ENCODE measurements at regions not wholly inside any gene's neighbourhood (a gene's known extent, or its start where the extent isn't known, plus 50 kb on each side); places are given as distances from the start of the nearest gene placed in this dataset.
"Not testable (repeated sequence)": the region's sequence is repeated elsewhere in the genome, so short reads cannot be mapped to it uniquely, and the experiment has no call there.

DNA sequence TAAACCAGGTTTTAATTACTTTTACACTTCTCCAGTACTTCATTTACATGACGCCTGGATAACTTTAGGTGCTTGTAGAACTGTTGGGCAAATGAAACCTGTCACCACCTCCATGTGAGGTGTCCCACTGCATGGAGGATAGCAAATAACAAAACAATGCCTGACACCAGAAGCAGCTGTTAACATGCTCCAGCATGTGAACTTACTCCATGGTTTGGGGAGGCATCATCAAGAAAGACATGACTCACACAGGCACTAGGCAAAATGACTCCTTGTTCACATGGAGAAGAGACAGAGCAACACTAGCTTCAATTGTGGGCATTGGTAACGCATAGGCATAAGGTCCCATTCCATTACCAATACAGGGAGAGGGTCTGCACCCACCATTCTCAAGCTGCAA, 198.1 kb upstream of the F9 start:
- no peak for TF ChIP-seq TARDBP (IDR thresholded peaks at IDR 0.05)
- TF ChIP-seq FOXK2 (IDR thresholded peaks at IDR 0.05), result no peak
- TF ChIP-seq SUZ12 (IDR thresholded peaks at IDR 0.05), result no peak
- no peak for TF ChIP-seq L3MBTL2 (conservative IDR thresholded peaks at IDR 0.05)
- no peak for TF ChIP-seq NFRKB (IDR thresholded peaks at IDR 0.05)
- ChIA-PET CTCF (no interaction called here), POLR2A (no interaction called here)
- DNase-seq (ENCODE audit: extremely low spot score), result no peak

GRCh38 chrX:139327355-139327754, 203.2 kb upstream of the F9 start:
- no peak for TF ChIP-seq FOXK2 (IDR thresholded peaks at IDR 0.05)
- TF ChIP-seq ZNF384 (IDR thresholded peaks at IDR 0.05), result no peak
- TF ChIP-seq FOXM1 (IDR thresholded peaks at IDR 0.05; ENCODE audit: borderline replicate concordance), result no peak
- POLR2A ChIA-PET, result no interaction called here
- CTCF ChIA-PET, result no interaction called here
- no peak for DNase-seq (ENCODE audit: extremely low spot score)

DNA sequence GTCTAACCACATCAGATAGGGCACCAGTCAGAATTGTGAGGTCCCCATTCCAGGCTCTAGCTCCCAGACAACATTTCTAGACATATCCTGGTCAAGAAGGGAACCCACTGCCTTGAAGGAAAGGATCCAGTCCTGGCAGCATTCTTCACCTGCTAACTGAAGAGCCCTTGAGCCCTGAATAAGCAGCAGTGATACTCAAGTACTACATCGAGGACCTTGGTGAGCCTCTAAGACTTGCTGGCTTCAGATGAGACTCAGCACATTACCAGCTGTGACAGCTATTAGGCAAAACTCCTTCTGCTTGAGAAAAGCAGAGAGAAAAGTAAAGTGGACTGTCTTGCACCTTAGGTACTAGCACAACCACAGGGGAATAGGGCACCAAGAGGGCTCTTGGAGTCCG, 205.8 kb upstream of the F9 start:
- ChIA-PET POLR2A (no interaction called here), CTCF (no interaction called here)
- TF ChIP-seq ELF4 (IDR thresholded peaks at IDR 0.05), result no peak
- TF ChIP-seq SP1 (IDR thresholded peaks at IDR 0.05), result no peak
- TF ChIP-seq HDGF (IDR thresholded peaks at IDR 0.05; ENCODE audit: borderline replicate concordance), result no peak
- TF ChIP-seq FOXM1 (IDR thresholded peaks at IDR 0.05; ENCODE audit: borderline replicate concordance), result no peak
- TF ChIP-seq, protein P1, sequence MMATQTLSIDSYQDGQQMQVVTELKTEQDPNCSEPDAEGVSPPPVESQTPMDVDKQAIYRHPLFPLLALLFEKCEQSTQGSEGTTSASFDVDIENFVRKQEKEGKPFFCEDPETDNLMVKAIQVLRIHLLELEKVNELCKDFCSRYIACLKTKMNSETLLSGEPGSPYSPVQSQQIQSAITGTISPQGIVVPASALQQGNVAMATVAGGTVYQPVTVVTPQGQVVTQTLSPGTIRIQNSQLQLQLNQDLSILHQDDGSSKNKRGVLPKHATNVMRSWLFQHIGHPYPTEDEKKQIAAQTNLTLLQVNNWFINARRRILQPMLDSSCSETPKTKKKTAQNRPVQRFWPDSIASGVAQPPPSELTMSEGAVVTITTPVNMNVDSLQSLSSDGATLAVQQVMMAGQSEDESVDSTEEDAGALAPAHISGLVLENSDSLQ (IDR thresholded peaks at IDR 0.05), result no peak
- TF ChIP-seq SUZ12 (IDR thresholded peaks at IDR 0.05), result no peak
- no peak for TF ChIP-seq L3MBTL2 (conservative IDR thresholded peaks at IDR 0.05)
- TF ChIP-seq CTBP1 (IDR thresholded peaks at IDR 0.05; ENCODE audit: borderline replicate concordance), result no peak
- no peak for TF ChIP-seq BHLHE40 (IDR thresholded peaks at IDR 0.05; ENCODE audit: borderline replicate concordance)
- no peak for TF ChIP-seq ARNT (IDR thresholded peaks at IDR 0.05)
- no peak for TF ChIP-seq ZNF384 (IDR thresholded peaks at IDR 0.05)
- TF ChIP-seq TARDBP (IDR thresholded peaks at IDR 0.05), result no peak
- no peak for TF ChIP-seq NFRKB (IDR thresholded peaks at IDR 0.05)
- no peak for TF ChIP-seq FOXA1 (IDR thresholded peaks at IDR 0.05)
- TF ChIP-seq FOXK2 (IDR thresholded peaks at IDR 0.05), result no peak
- no peak for DNase-seq (ENCODE audit: extremely low spot score)

DNA sequence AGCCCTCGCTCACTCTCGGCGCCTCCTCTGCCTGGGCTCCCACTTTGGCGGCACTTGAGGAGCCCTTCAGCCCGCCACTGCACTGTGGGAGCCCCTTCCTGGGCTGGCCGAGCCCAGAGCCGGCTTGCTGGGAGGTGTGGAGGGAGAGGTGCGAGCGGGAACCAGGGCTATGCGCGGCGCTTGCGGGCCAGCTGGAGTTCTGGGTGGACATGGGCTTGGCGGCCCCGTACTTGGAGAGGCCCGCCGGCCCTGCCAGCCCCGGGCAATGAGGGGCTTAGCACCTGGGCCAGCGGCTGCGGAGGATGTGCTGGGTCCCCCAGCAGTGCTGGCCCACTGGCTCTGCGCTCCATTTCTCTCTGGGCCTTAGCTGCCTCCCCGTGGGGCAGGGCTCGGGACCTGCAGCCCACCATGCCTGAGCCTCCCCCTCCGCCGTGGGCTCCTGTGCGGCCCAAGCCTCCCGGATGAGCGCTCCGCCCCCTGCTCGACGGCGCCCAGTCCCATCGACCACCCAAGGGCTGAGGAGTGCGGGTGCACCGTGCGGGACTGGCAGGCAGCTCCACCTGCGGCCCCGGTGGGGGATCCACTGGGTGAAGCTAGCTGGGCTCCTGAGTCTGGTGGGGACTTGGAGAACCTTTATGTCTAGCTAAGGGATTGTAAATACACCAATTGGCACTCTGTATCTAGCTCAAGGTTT, 209.7 kb upstream of the F9 start:
- CTCF ChIA-PET; DNase-seq (ENCODE audit: extremely low spot score); POLR2A ChIA-PET: not testable (repeated sequence)

DNA sequence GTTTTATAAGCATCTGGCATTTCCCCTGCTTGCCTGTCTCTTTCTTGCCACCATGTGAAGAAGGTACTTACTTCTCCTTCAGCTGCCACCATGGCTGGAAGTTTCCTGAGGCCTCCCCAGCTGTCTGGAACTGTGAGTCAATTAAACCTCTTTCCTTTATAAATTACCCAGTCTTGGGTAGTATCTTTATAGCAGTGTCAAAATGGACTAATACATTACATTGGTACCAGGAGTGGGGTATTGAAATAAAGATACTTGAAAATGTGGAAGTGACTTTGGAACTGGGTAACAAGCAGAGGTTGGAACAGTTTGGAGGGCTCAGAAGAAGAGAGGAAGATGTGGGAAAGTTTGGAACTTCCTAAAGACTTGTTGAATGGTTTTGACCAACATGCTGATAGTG, 223.9 kb upstream of the F9 start:
- CTCF ChIA-PET; DNase-seq (ENCODE audit: extremely low spot score); POLR2A ChIA-PET: not testable (repeated sequence)

- DNase-seq (ENCODE audit: extremely low spot score), result no peak
- ChIA-PET CTCF (no interaction called here), POLR2A (no interaction called here)
- no peak for TF ChIP-seq SUZ12 (IDR thresholded peaks at IDR 0.05)
- no peak for TF ChIP-seq LEF1 (IDR thresholded peaks at IDR 0.05; ENCODE audit: borderline replicate concordance)
- no peak for TF ChIP-seq ARNT (IDR thresholded peaks at IDR 0.05)
- no peak for TF ChIP-seq SP1 (IDR thresholded peaks at IDR 0.05)
- no peak for TF ChIP-seq CTBP1 (IDR thresholded peaks at IDR 0.05; ENCODE audit: borderline replicate concordance)
- no peak for TF ChIP-seq BHLHE40 (IDR thresholded peaks at IDR 0.05; ENCODE audit: borderline replicate concordance)
- no peak for TF ChIP-seq L3MBTL2 (conservative IDR thresholded peaks at IDR 0.05)
- TF ChIP-seq ELF4 (IDR thresholded peaks at IDR 0.05), result no peak
- no peak for TF ChIP-seq NFRKB (IDR thresholded peaks at IDR 0.05)
- no peak for TF ChIP-seq TARDBP (IDR thresholded peaks at IDR 0.05)
- no peak for TF ChIP-seq FOXM1 (IDR thresholded peaks at IDR 0.05; ENCODE audit: borderline replicate concordance)
- TF ChIP-seq FOXK2 (IDR thresholded peaks at IDR 0.05), result no peak
- no peak for TF ChIP-seq FOXA1 (IDR thresholded peaks at IDR 0.05)
These were observed 226.1 kb upstream of the F9 start for GRCh38 chrX:139304471-139304870.

- no peak for DNase-seq (ENCODE audit: extremely low spot score)
- CTCF ChIA-PET, result no interaction called here
- POLR2A ChIA-PET, result no interaction called here
- TF ChIP-seq SP1 (IDR thresholded peaks at IDR 0.05) (no peak), FOXM1 (IDR thresholded peaks at IDR 0.05; ENCODE audit: borderline replicate concordance) (no peak), FOXA1 (IDR thresholded peaks at IDR 0.05) (no peak), SUZ12 (IDR thresholded peaks at IDR 0.05) (no peak), TARDBP (IDR thresholded peaks at IDR 0.05) (no peak), BHLHE40 (IDR thresholded peaks at IDR 0.05; ENCODE audit: borderline replicate concordance) (no peak), LEF1 (IDR thresholded peaks at IDR 0.05; ENCODE audit: borderline replicate concordance) (no peak), ARNT (IDR thresholded peaks at IDR 0.05) (no peak), FOXK2 (IDR thresholded peaks at IDR 0.05) (no peak)
- TF ChIP-seq, protein P1 (IDR thresholded peaks at IDR 0.05), result no peak
These were observed 231.2 kb upstream of the F9 start for GRCh38 chrX:139299309-139299708.

DNA sequence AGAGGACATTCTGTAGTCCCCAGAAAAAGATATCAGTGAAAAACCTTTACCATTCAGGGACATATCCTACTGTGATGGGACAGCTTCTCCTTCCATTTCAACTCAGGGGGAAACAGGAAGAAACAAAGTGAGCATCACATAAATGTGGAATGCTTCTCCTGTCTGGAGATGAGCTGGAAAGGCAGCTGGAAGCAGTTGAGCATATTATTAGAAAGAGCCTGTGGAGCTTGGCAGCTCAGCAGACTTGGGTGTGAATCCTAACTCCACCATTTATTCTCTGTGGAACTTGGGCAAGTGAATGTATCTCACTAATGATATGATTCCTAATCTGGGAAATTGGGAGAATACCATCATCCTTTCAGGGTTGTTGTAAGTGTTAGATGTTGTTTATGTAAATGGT, 232.1 kb upstream of the F9 start:
- TF ChIP-seq ARNT (IDR thresholded peaks at IDR 0.05), result no peak
- no peak for TF ChIP-seq FOXA1 (IDR thresholded peaks at IDR 0.05)
- TF ChIP-seq TARDBP (IDR thresholded peaks at IDR 0.05), result no peak
- no peak for TF ChIP-seq CTBP1 (IDR thresholded peaks at IDR 0.05; ENCODE audit: borderline replicate concordance)
- TF ChIP-seq HDGF (IDR thresholded peaks at IDR 0.05; ENCODE audit: borderline replicate concordance), result no peak
- TF ChIP-seq SUZ12 (IDR thresholded peaks at IDR 0.05), result no peak
- no peak for TF ChIP-seq BHLHE40 (IDR thresholded peaks at IDR 0.05; ENCODE audit: borderline replicate concordance)
- TF ChIP-seq ELF4 (IDR thresholded peaks at IDR 0.05), result no peak
- no peak for TF ChIP-seq ZNF384 (IDR thresholded peaks at IDR 0.05)
- TF ChIP-seq, protein P1 (IDR thresholded peaks at IDR 0.05), result no peak
- no peak for TF ChIP-seq L3MBTL2 (conservative IDR thresholded peaks at IDR 0.05)
- no peak for TF ChIP-seq NFRKB (IDR thresholded peaks at IDR 0.05)
- TF ChIP-seq FOXM1 (IDR thresholded peaks at IDR 0.05; ENCODE audit: borderline replicate concordance), result no peak
- TF ChIP-seq SP1 (IDR thresholded peaks at IDR 0.05), result no peak
- TF ChIP-seq FOXK2 (IDR thresholded peaks at IDR 0.05), result no peak
- no peak for TF ChIP-seq LEF1 (IDR thresholded peaks at IDR 0.05; ENCODE audit: borderline replicate concordance)
- no peak for DNase-seq (ENCODE audit: extremely low spot score)
- POLR2A ChIA-PET, result no interaction called here
- CTCF ChIA-PET, result no interaction called here
